HEK293T (cell line): ENCODE measurements at regions not wholly inside any gene's neighbourhood (a gene's known extent, or its start where the extent isn't known, plus 50 kb on each side); places are given as distances from the start of the nearest gene placed in this dataset.

Experiments used
- CTCF ChIA-PET: fragments of 350-600 bp; formaldehyde crosslinking; extraction: SDS; loops from one replicate; lab custom pipeline; 2021; ENCODE audit warnings: antibody characterized with exemption, inconsistent platforms; lab: Yijun Ruan, JAX
- POLR2A ChIA-PET: fragments of 350-600 bp; formaldehyde crosslinking; extraction: SDS; loops from one replicate; lab custom pipeline; 2020; ENCODE audit warnings: antibody characterized with exemption, inconsistent platforms; lab: Yijun Ruan, JAX
- DNase-seq: peaks from one replicate; pipeline ENCODE4 v3.0.0; 2012; ENCODE audit warnings: mixed read lengths; ENCODE audit errors: extremely low spot score
- ARNT ChIP-seq: fragments of 450-650 bp; IDR thresholded peaks from 2 replicates; pipeline ENCODE4 v1.6.1; 2017; ENCODE audit warnings: mild to moderate bottlenecking
- BHLHE40 ChIP-seq: fragments of 450-650 bp; IDR thresholded peaks from 2 replicates; pipeline ENCODE4 v1.6.1; 2016; ENCODE audit warnings: mild to moderate bottlenecking, moderate library complexity, borderline replicate concordance
- CTBP1 ChIP-seq: fragments of 450-650 bp; IDR thresholded peaks from 2 replicates; pipeline ENCODE4 v1.6.1; 2016; ENCODE audit warnings: borderline replicate concordance
- ELF4 ChIP-seq: fragments of 450-650 bp; IDR thresholded peaks from 2 replicates; pipeline ENCODE4 v1.6.1; 2017; ENCODE audit warnings: antibody characterized with exemption
- FOXA1 ChIP-seq: fragments of 450-650 bp; IDR thresholded peaks from 2 replicates; pipeline ENCODE4 v1.6.1; 2016; ENCODE audit warnings: mild to moderate bottlenecking
- FOXK2 ChIP-seq: fragments of 450-650 bp; IDR thresholded peaks from 2 replicates; pipeline ENCODE4 v1.6.1; 2016; ENCODE audit warnings: mild to moderate bottlenecking
- FOXM1 ChIP-seq: fragments of 450-650 bp; IDR thresholded peaks from 2 replicates; pipeline ENCODE4 v1.6.1; 2017; ENCODE audit warnings: mild to moderate bottlenecking, borderline replicate concordance
- HDGF ChIP-seq: fragments of 450-650 bp; IDR thresholded peaks from 2 replicates; pipeline ENCODE4 v1.6.1; 2017; ENCODE audit warnings: antibody characterized with exemption, borderline replicate concordance
- L3MBTL2 ChIP-seq: fragments of 450-650 bp; conservative IDR thresholded peaks from 2 replicates; pipeline ENCODE4 v1.6.1; 2016; ENCODE audit warnings: mild to moderate bottlenecking
- LEF1 ChIP-seq: fragments of 450-650 bp; IDR thresholded peaks from 2 replicates; pipeline ENCODE4 v1.6.1; 2017; ENCODE audit warnings: mild to moderate bottlenecking, borderline replicate concordance
- NFRKB ChIP-seq: fragments of 450-650 bp; IDR thresholded peaks from 2 replicates; pipeline ENCODE4 v1.6.1; 2016; ENCODE audit warnings: mild to moderate bottlenecking, moderate library complexity
- SP1 ChIP-seq: fragments of 450-650 bp; IDR thresholded peaks from 2 replicates; pipeline ENCODE4 v1.6.1; 2017
- SUZ12 ChIP-seq: fragments of 450-650 bp; IDR thresholded peaks from 2 replicates; pipeline ENCODE4 v1.6.1; 2016; ENCODE audit warnings: mild to moderate bottlenecking
- TARDBP ChIP-seq: fragments of 450-650 bp; IDR thresholded peaks from 2 replicates; pipeline ENCODE4 v1.6.1; 2016
- ZNF384 ChIP-seq: fragments of 450-650 bp; IDR thresholded peaks from 2 replicates; pipeline ENCODE4 v1.6.1; 2016
- TF ChIP-seq, protein P1 (sequence below): fragments of 450-650 bp; IDR thresholded peaks from 2 replicates; pipeline ENCODE4 v1.6.1; 2016

DNA sequence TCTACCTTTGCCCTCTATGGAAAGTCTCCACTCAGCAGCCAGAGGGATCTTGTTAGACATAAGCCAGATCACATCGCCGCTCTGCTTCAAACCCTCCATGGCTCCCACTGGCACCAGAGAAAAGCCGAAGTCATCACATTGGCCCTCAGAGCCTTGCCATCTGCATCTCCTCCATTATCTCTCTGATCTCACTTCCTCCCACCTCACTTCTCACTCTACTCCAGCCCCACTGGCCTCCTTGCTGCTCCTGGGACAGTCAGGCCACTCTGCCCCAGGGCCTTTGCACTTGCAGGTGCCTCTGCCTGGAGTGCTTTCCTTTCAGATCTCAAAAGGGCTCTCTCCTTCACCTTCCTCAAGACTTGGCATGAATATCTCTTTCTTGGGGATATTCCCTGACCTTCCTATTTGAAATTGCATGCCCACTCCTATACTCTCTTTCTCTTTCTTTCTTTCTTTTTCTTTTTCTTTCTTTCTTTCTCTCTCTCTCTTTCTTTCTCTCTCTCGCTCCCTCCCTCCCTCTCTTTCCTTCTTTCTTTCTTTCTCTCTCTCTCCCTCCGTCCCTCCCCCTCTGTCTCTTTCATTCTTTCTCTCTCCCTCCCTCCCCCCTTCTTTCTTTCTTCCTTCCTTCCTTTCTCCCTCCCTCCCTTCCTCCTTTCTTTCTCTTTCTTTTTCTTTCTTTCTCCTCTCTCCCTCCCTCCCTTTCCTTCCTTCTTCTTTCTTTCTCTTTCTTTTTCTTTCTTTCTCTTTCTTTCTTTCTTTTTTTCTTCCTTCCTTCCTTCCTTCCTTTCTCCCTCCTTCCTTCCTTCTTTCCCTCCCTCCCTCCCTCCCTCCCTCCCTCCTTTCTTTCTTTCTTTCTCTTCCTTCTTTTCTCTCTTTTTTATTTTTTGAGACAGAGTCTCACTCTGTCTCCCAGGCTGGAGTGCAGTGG lies 96.0 kb upstream of the CASZ1 start:
- CTCF ChIA-PET = no interaction called here
- POLR2A ChIA-PET = no interaction called here
- TF ChIP-seq SP1 (no peak), ARNT (no peak)
- DNase-seq = no peak

DNA sequence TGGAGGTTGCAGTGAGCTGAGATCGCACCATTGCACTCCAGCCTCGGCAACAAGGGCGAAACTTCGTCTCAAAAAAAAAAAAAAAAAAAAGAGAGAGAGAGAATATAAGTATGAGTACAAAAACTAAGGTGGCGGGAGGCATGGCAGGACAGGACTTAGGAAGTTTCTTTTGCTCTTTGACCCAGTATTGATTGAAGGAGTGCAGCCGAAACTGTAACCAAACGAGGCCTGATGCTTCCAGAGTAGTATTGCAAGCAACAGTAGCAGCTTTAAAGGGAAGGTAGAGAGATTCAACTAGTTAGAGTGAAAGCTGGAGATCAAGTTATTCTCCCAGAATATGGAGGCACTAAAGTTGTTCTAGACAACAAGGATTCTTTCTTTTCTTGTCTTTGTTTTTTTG lies 99.2 kb upstream of the CASZ1 start:
- ChIA-PET POLR2A (no interaction called here), CTCF (interaction anchor here (0.6 to 0.7 kb wide), 2 partner anchors 16 to 44 kb away, joined by 4 to 5 read pairs; no protein-coding TSS in a partner anchor)
- TF ChIP-seq ELF4 (no peak), CTBP1 (no peak), SP1 (no peak), L3MBTL2 (no peak), HDGF (no peak), ARNT (no peak), LEF1 (no peak), ZNF384 (no peak), FOXM1 (no peak), FOXA1 (no peak), NFRKB (no peak), BHLHE40 (no peak), FOXK2 (no peak), SUZ12 (no peak), TARDBP (no peak)
- TF ChIP-seq, protein P1, sequence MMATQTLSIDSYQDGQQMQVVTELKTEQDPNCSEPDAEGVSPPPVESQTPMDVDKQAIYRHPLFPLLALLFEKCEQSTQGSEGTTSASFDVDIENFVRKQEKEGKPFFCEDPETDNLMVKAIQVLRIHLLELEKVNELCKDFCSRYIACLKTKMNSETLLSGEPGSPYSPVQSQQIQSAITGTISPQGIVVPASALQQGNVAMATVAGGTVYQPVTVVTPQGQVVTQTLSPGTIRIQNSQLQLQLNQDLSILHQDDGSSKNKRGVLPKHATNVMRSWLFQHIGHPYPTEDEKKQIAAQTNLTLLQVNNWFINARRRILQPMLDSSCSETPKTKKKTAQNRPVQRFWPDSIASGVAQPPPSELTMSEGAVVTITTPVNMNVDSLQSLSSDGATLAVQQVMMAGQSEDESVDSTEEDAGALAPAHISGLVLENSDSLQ = no peak
- no peak for DNase-seq

DNA sequence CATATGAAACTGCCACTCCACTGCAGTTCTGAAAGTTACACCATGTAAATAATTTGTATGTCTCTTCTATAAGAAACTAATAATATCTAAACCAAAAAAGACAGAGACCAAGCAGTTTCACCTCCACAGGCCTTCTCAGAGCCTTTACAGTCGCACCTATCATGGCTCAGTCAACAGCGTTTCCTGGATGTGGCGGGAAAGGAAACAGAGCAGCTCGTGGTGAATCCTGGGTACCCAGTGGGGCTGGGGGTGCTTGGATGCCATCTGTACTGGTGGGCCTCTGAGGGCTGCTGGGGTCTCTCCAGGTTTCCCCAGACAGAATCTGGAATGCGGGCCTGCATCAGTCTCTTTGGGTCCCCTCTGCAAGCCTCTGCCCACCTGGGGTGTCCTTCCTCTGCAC lies 100.2 kb upstream of the CASZ1 start:
- CTCF ChIA-PET = interaction anchor here (0.6 kb wide), 1 partner anchor 67 kb away, joined by 3 read pairs; no protein-coding TSS in a partner anchor
- TF ChIP-seq CTBP1 (no peak), FOXA1 (no peak), SUZ12 (no peak), L3MBTL2 (no peak), SP1 (no peak)
- no peak for DNase-seq
- POLR2A ChIA-PET = no interaction called here

DNA sequence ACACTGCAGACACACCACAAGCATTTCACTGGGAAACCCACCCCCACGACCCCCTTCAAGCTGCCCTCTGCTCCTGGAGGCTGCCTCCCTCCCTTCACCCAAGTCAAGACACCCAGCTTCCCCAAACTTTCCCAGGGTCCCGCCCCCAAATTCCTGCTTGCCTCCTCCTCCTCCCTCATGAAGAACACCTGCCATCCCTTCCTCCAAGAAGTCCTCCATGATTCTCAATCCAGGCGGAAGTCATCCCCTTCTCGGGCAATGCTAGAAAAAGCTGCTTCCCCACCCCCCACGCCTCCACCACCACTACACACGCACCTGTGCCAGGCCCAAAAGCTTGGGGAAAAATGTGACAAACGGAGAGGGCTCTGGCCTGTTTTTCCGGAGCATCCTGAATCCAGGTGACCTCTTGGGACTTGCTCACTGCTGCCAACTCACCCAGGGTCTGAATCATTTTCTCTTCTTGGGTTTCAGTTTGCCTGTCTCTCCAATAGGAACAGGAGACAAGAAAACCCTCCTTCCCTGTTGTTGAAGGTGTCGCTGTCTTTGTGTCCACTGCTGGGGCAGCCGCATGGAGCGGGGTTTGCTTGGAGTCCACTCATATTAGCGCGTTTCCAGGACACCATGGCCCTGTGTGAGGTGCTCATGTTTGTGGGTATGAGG lies 101.0 kb upstream of the CASZ1 start:
- ChIA-PET POLR2A (no interaction called here), CTCF (interaction anchor here (0.6 kb wide), 1 partner anchor 68 kb away, joined by 3 read pairs; no protein-coding TSS in a partner anchor)
- no peak for TF ChIP-seq HDGF
- TF ChIP-seq FOXM1 = no peak
- no peak for TF ChIP-seq L3MBTL2
- TF ChIP-seq, protein P1 = no peak
- no peak for TF ChIP-seq BHLHE40
- no peak for TF ChIP-seq NFRKB
- TF ChIP-seq TARDBP = no peak
- no peak for TF ChIP-seq FOXA1
- TF ChIP-seq SUZ12 = no peak
- TF ChIP-seq LEF1 = no peak
- DNase-seq = no peak

DNA sequence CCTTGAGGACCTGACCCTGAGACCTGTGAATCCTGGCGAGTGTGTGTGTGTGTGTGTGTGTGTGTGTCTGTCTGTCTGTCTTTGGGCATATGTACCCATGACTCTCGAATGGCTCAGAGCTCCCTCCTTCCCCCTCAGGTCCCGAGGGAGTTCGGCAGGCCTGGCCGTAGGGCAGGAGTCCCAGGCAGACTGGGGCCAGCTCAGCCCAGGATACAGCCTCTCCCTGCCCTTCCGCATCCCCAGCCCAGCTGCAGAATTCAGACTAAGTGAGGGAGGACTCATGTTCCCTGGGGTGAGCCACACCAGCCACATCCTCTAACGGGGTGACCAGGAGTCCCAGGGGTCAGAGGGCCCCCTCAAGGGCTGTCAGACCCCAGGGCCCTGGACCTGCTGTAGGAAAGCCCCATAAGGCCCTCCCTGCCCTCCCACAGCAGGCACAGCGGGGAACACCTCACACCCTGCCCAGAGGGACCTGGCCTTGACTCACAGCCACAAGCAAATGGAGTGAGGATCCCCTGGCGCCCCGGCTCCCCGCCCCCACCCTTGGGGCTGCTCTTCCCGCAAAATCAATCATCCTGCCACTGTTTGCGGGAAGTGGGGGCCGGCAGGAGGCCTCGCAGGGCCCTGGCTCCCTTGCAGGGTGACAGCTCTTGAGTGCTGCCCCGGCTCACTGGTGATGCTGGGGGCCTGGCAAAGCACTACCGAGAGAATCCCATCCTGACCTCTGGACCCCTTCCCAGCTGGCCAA lies 101.7 kb upstream of the CASZ1 start:
- CTCF ChIA-PET = no interaction called here
- POLR2A ChIA-PET = no interaction called here
- TF ChIP-seq SUZ12 = no peak
- TF ChIP-seq, protein P1 = no peak
- TF ChIP-seq NFRKB = no peak
- no peak for TF ChIP-seq FOXK2
- no peak for TF ChIP-seq LEF1
- no peak for TF ChIP-seq ZNF384
- TF ChIP-seq SP1 = no peak
- TF ChIP-seq BHLHE40 = no peak
- TF ChIP-seq TARDBP = no peak
- no peak for TF ChIP-seq FOXA1
- no peak for TF ChIP-seq ARNT
- TF ChIP-seq L3MBTL2 = no peak
- TF ChIP-seq HDGF = no peak
- no peak for TF ChIP-seq FOXM1
- DNase-seq = no peak

DNA sequence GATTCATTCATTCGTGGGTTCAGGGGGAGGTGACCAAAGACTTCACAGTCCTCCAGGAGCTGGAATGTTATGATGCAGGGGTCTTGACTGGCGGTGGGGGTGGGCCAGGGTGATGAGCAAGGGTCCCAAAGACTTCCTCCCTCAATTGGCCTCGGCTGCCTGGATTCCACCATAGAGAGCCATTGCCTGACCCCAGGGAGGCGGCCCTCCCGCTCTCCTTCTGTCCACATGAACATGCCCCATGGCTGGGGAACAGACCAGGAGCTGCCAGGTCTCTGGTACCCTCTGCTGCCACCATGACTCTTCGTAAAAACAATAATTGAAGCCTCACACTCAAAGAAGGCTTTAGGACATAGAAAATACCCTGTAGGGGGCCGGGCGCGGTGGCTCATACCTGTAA lies 102.5 kb upstream of the CASZ1 start:
- CTCF ChIA-PET = no interaction called here
- TF ChIP-seq ZNF384 (no peak), SUZ12 (no peak), LEF1 (no peak), FOXK2 (no peak), NFRKB (no peak), BHLHE40 (no peak), ARNT (no peak), SP1 (no peak), L3MBTL2 (no peak), FOXA1 (no peak), TARDBP (no peak), CTBP1 (no peak), ELF4 (no peak), HDGF (no peak)
- TF ChIP-seq, protein P1 = no peak
- POLR2A ChIA-PET = no interaction called here
- no peak for DNase-seq
